Thyroid gland (tissue), 4 donors: ENCODE measurements at regions not wholly inside any gene's neighbourhood (a gene's known extent, or its start where the extent isn't known, plus 50 kb on each side); places are given as distances from the start of the nearest gene placed in this dataset.

ENCODE experiments used
- POLR2A ChIP-seq, 2 donors: fragments of 450-650 bp; IDR thresholded peaks; one replicate each; pipeline ENCODE4 v1.6.1; 2017; ENCODE audit warnings: antibody characterized with exemption in 2 of 2, mild to moderate bottlenecking in 2 of 2, moderate library complexity in 1 of 2
- TF ChIP-seq, protein P1 (sequence below), 6 experiments: fragments of 200-600 bp in 3 of 6; fragments of 450-650 bp in 3 of 6; sonication (generic) in 3 of 6; IDR thresholded peaks; one replicate each; pipeline ENCODE4 v1.5.1; 2016 to 2019; ENCODE audit warnings: antibody characterized with exemption in 6 of 6, mild to moderate bottlenecking in 2 of 6, inconsistent platforms in 1 of 6, moderate library complexity in 1 of 6

DNA sequence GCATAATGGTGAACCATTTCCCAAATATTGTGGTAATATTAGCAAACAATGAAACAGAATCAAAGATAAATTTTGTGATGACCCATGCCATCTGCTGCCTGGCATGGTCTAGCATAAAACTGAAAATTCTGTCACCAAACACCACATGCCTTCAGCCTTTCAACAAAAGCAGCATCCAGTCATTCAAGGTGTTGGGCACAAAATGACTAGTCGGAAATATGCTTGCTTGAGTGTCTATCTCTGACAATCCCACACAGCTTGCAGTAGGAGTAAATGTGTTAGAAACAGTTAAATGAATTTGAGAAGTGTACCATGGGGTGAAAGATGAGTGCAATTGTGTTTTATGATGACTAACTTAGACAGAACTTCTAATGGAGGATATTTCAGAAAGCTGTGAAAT, 61.7 kb upstream of the CDIN1 start:
- TF ChIP-seq, protein P1, sequence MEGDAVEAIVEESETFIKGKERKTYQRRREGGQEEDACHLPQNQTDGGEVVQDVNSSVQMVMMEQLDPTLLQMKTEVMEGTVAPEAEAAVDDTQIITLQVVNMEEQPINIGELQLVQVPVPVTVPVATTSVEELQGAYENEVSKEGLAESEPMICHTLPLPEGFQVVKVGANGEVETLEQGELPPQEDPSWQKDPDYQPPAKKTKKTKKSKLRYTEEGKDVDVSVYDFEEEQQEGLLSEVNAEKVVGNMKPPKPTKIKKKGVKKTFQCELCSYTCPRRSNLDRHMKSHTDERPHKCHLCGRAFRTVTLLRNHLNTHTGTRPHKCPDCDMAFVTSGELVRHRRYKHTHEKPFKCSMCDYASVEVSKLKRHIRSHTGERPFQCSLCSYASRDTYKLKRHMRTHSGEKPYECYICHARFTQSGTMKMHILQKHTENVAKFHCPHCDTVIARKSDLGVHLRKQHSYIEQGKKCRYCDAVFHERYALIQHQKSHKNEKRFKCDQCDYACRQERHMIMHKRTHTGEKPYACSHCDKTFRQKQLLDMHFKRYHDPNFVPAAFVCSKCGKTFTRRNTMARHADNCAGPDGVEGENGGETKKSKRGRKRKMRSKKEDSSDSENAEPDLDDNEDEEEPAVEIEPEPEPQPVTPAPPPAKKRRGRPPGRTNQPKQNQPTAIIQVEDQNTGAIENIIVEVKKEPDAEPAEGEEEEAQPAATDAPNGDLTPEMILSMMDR (IDR thresholded peaks at IDR 0.05) = no peak
- no peak for TF ChIP-seq POLR2A (IDR thresholded peaks at IDR 0.05)
